SU-DHL-6 (cell line): ENCODE measurements at regions not wholly inside any gene's neighbourhood (a gene's known extent, or its start where the extent isn't known, plus 50 kb on each side); places are given as distances from the start of the nearest gene placed in this dataset.
"Not testable (repeated sequence)": the region's sequence is repeated elsewhere in the genome, so short reads cannot be mapped to it uniquely, and the experiment has no call there.

Source experiments
- H2AFZ ChIP-seq: fragments of 200-600 bp; sonication (generic); 2 replicates; pipeline ENCODE4 v1.6.1; 2014; ENCODE audit warnings: low read depth, mild to moderate bottlenecking, moderate library complexity, mixed read lengths, antibody characterized with exemption, low read length; ENCODE audit not compliant: severe bottlenecking
- H3F3A ChIP-seq: fragments of 200-600 bp; shearing (Covaris generic); 2 replicates; pipeline ENCODE4 v1.6.0; 2016; ENCODE audit warnings: antibody characterized with exemption, mild to moderate bottlenecking; ENCODE audit not compliant: insufficient read depth
- H3K27ac ChIP-seq: fragments of 200-600 bp; sonication (generic); 2 replicates; pipeline ENCODE4 v1.5.1; 2016; ENCODE audit warnings: low read depth, mild to moderate bottlenecking, low read length, moderate library complexity, mixed read lengths
- H3K27me3 ChIP-seq: fragments of 200-600 bp; sonication (generic), shearing (Covaris generic); 2 replicates; pipeline ENCODE4 v1.6.0; 2014; ENCODE audit warnings: mild to moderate bottlenecking, low read length
- H3K36me3 ChIP-seq: fragments of 200-600 bp; sonication (generic); 2 replicates; pipeline ENCODE4 v1.6.1; 2014; ENCODE audit warnings: mild to moderate bottlenecking, low read length, mixed read lengths
- H3K4me2 ChIP-seq: fragments of 300-600, 200-600 bp; shearing (Covaris generic), sonication (generic); 2 replicates; pipeline ENCODE4 v1.6.0; 2014; ENCODE audit warnings: low read length, low read depth, mild to moderate bottlenecking; ENCODE audit not compliant: poor library complexity, severe bottlenecking
- H3K4me3 ChIP-seq: fragments of 200-600 bp; sonication (generic); 2 replicates; pipeline ENCODE4 v1.5.1; 2014; ENCODE audit warnings: antibody characterized with exemption, low read length, mild to moderate bottlenecking, mixed read lengths; ENCODE audit not compliant: insufficient read depth, poor library complexity, severe bottlenecking
- H3K79me2 ChIP-seq: fragments of 200-600 bp; sonication (generic); 2 replicates; pipeline ENCODE4 v1.6.1; 2014; ENCODE audit warnings: mild to moderate bottlenecking, low read length, moderate library complexity; ENCODE audit not compliant: insufficient read depth
- H3K9ac ChIP-seq: fragments of 200-600 bp; sonication (generic); 2 replicates; pipeline ENCODE4 v1.7.0; 2014; ENCODE audit warnings: mild to moderate bottlenecking, low read length
- H3K9me2 ChIP-seq: fragments of 200-600 bp; sonication (generic); replicated peaks from 2 replicates; pipeline ENCODE4 v1.6.1; 2014; ENCODE audit warnings: low read length; ENCODE audit not compliant: insufficient read depth
- H3K9me3 ChIP-seq: fragments of 200-600 bp; sonication (generic); 2 replicates; pipeline ENCODE4 v1.6.1; 2014; ENCODE audit warnings: low read length, mixed read lengths; ENCODE audit not compliant: insufficient read depth
- H4K20me1 ChIP-seq: fragments of 200-600 bp; sonication (generic); 2 replicates; pipeline ENCODE4 v1.6.1; 2014; ENCODE audit warnings: low read depth, mild to moderate bottlenecking, antibody characterized with exemption, low read length, moderate library complexity, mixed read lengths

DNA sequence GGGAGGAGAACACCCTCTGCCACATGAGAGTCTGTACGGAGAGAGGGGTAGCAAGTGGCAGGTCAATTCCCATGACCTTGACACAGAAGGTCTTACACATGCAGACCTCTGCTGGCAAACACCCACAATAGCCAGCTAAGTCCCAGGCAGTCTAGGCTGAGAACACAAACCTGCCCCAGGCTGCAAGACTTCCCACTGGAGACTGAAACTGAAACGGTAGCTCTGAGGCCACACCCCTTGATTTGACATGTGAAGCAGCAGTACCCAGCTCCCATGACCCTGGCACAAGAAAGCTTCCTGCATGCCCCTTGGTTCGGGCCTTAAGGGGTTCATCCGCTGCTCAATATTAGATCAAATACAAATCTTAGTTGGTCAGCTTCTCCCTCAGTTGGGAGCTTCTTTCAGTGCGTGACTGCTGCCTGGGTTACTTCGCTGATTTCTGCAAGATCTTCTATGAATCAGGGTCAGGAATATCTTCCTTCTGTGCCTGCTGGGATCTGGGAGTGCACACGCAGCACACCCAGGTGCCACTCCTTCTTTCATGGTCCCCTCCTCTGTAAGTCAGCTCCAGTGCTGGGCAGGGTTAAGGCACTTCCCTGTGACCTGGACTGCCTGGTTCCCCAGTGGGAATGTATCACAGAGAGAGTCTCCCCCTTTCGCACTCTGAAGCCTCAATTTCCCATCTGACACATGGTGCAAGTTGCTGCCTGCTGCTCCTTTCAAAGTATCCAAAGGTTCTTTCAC is 187.2 kb upstream of the NPAP1 start:
- not testable (repeated sequence) for H3K9ac ChIP-seq, H3K36me3 ChIP-seq, H3K4me2 ChIP-seq

DNA sequence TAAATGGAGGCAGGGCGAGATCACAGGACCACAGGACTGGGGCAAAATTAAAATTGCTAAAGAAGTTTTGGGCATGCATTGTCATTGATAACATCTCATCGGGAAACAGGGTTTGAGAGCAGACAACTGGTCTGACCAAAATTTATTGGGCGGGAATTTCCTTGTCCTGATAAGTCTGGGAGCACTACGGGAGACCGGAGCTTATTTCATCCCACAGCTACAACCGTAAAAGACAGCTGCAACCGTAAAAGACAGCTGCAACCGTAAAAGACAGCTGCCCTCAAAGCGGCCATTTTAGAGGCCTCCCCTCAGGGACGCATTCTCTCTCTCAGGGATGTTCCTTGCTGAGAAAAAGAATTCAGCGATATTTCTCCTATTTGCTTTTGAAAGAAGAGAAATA is 170.4 kb upstream of the NPAP1 start:
- not testable (repeated sequence) for H3F3A ChIP-seq, H3K36me3 ChIP-seq, H3K79me2 ChIP-seq, H3K4me2 ChIP-seq, H3K4me3 ChIP-seq, H3K9me2 ChIP-seq, H2AFZ ChIP-seq, H3K27me3 ChIP-seq, H3K9me3 ChIP-seq, H3K9ac ChIP-seq, H3K27ac ChIP-seq, H4K20me1 ChIP-seq

More for the DNA sequence above, 187.2 kb upstream of the NPAP1 start:
- not testable (repeated sequence) for H3K27ac ChIP-seq, H3K9me3 ChIP-seq, H2AFZ ChIP-seq, H4K20me1 ChIP-seq, H3K79me2 ChIP-seq, H3K4me3 ChIP-seq, H3F3A ChIP-seq, H3K27me3 ChIP-seq, H3K9me2 ChIP-seq

DNA sequence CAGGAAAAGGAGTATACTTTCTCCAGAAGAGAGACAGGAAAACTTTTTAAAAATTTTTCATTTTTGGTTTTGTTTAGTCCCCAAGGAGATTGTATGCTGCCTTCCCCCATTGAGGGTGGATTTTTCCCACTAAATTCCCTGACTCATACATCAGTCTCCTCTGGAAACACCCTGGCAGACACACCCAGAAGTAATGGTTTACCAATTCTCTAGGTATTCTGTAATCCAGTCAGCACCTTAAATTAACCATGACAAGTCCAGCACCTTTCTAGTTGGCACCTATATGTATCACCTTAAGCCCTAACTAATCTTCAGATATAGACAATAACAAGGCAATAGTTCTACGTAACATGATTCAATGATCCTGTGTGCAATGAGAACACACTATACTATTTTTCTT is 165.9 kb upstream of the NPAP1 start:
- H3K27ac ChIP-seq, H4K20me1 ChIP-seq, H3K27me3 ChIP-seq, H3K4me2 ChIP-seq, H3K9me2 ChIP-seq, H3K36me3 ChIP-seq, H3K79me2 ChIP-seq, H2AFZ ChIP-seq, H3K9me3 ChIP-seq, H3K4me3 ChIP-seq, H3F3A ChIP-seq, H3K9ac ChIP-seq: not testable (repeated sequence)

DNA sequence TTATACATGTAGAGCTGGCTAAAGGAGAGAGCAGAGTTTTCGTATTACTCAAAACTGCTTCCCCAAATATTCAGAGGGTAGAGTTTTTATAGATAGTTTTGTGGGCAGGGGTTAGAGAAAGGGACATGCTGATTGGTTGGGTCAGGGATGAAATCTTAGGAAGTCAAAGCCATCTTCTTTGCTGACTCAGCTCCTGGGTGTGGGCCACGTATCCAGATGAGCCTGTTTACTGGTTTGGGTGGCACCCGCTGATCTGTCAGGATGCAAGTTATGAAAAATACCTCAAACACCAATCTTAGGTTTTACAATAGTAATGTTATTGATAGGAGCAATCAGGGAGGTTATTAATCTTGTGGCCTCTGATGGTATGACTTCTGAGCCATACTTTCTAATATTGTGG is 164.0 kb upstream of the NPAP1 start:
- not testable (repeated sequence) for H3K9ac ChIP-seq, H3F3A ChIP-seq, H3K27me3 ChIP-seq, H3K27ac ChIP-seq, H3K4me2 ChIP-seq, H3K9me2 ChIP-seq, H3K9me3 ChIP-seq, H3K79me2 ChIP-seq, H2AFZ ChIP-seq, H4K20me1 ChIP-seq, H3K36me3 ChIP-seq, H3K4me3 ChIP-seq

DNA sequence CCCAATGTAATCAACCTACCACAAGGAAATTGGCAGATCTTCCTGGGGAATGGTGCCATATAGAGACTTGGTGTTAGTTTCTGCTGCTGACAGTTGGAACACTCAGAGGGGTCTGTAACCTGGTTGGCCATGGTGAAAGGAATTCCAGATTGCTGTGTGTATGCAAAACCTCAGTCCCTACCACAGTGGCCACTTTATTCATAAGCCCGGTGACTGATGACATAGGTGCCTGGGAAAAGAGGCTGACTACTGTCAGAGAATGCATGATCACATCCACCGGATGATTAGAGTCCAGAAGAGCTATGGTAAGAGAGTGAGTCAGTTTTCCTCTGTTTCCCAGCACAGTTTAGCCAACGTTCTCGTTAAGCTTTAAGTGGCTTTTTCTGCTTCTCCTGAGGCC is 156.8 kb upstream of the NPAP1 start:
- not testable (repeated sequence) for H3K4me3 ChIP-seq, H3K9me2 ChIP-seq, H3K9ac ChIP-seq, H3K27ac ChIP-seq, H3F3A ChIP-seq, H2AFZ ChIP-seq, H3K9me3 ChIP-seq, H3K36me3 ChIP-seq, H4K20me1 ChIP-seq, H3K4me2 ChIP-seq, H3K27me3 ChIP-seq, H3K79me2 ChIP-seq

DNA sequence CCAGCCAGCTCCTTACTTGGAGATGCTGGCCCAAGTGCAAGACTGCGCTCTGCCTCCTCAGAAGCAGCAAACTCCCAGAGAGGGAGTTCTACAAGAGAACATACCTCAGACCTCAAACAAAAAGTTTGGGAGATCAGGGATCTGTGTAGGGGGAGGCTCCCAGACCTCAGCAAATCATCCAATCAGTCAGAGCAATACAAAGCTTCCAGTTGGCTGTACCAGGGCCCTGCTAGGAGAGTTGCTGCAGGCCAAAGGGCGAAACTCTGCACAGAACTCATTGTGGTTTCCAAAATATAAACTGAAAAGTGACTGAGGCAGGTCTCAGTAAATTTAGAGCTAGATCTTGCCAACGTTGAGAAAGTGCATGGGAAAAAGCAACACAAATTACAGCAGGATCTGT is 144.3 kb upstream of the NPAP1 start:
- not testable (repeated sequence) for H3K4me3 ChIP-seq, H3K27ac ChIP-seq, H3K27me3 ChIP-seq, H4K20me1 ChIP-seq, H3K4me2 ChIP-seq, H3K9me3 ChIP-seq, H3K36me3 ChIP-seq, H2AFZ ChIP-seq, H3K79me2 ChIP-seq, H3K9me2 ChIP-seq, H3F3A ChIP-seq, H3K9ac ChIP-seq

DNA sequence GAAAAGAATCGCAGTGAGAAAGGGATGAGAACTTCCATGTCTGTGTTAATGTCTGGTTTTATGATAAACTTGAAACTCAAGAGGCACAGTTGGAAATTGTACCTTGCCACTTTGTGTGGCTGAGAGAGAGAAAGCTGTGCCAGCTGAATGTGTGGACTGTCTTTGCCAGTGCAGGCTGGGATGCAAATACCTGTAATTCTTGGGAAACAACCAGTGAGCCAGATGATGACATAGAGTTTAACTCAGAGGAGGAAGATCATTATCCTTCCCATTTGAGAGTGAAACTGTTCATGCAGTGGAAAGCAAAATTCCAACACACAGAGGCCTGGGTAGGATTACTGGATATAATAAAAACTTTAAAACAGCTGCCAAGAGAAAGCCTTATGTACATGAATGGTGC is 141.5 kb upstream of the NPAP1 start:
- not testable (repeated sequence) for H3K4me3 ChIP-seq, H3K79me2 ChIP-seq, H3F3A ChIP-seq, H2AFZ ChIP-seq, H3K9me2 ChIP-seq, H3K27ac ChIP-seq, H4K20me1 ChIP-seq, H3K36me3 ChIP-seq, H3K4me2 ChIP-seq, H3K27me3 ChIP-seq, H3K9me3 ChIP-seq, H3K9ac ChIP-seq

DNA sequence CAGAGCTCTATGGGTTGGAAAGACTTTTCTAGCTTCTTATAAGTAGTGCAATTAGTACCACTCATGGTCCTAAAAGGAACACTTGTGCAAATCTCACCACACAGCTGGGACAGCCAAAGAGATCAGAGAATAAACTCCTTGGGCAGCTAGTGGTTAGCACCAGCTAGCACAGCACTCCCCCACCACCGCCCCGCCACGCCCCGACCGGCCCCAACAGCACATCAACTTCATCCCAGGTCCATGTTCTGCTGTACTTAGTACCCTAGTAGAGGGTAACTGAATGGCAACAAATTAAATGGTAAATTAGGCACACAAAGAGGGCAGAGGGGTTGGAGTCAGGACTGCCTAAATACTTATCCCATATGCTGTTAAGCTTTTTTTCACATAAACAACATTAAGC is 118.3 kb upstream of the NPAP1 start:
- not testable (repeated sequence) for H3K79me2 ChIP-seq, H3K4me3 ChIP-seq

More for the DNA sequence above, 118.3 kb upstream of the NPAP1 start:
- H3K9me3 ChIP-seq, H3K4me2 ChIP-seq, H3K9ac ChIP-seq, H3K27me3 ChIP-seq, H3K9me2 ChIP-seq, H2AFZ ChIP-seq, H3K27ac ChIP-seq, H3K36me3 ChIP-seq, H3F3A ChIP-seq, H4K20me1 ChIP-seq: not testable (repeated sequence)
